Prostate gland (tissue), 2 donors: ENCODE measurements at regions not wholly inside any gene's neighbourhood (a gene's known extent, or its start where the extent isn't known, plus 50 kb on each side); places are given as distances from the start of the nearest gene placed in this dataset.

Experiments used
- POLR2A ChIP-seq: fragments of 450-650 bp; IDR thresholded peaks from one replicate; pipeline ENCODE4 v1.6.1; 2016; ENCODE audit warnings: antibody characterized with exemption, mild to moderate bottlenecking
- POLR2AphosphoS5 ChIP-seq: sonication (generic); formaldehyde crosslinking; IDR thresholded peaks from one replicate; pipeline ENCODE4 v1.6.1; 2017; ENCODE audit warnings: antibody characterized with exemption
- TF ChIP-seq, protein P1 (sequence below), 4 experiments: fragments of 200-600 bp in 2 of 4; fragments of 450-650 bp in 2 of 4; sonication (generic) in 2 of 4; IDR thresholded peaks; 1 replicate in 3 of 4; 2 replicates in 1 of 4; pipeline ENCODE4 v1.5.1; 2016 to 2019; ENCODE audit warnings: antibody characterized with exemption in 4 of 4, mild to moderate bottlenecking in 2 of 4, moderate library complexity in 2 of 4

DNA sequence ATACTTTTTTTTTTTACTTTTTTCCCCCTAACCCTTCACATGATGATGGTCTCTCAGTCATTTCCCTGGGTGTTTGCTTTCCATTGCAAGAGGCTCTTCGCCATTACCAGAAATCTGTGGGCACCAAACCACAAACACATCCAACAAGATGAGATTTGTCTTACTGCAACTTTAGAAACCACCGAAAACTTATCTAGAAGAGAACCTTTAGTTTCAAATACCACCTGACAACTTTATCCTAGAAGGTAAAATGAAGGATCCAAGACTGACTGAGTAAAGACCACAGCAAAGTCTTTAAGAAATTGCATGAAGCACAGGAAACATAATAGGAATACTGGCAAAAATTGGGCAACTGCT, 363.3 kb upstream of the MBL2 start:
- TF ChIP-seq, protein P1, sequence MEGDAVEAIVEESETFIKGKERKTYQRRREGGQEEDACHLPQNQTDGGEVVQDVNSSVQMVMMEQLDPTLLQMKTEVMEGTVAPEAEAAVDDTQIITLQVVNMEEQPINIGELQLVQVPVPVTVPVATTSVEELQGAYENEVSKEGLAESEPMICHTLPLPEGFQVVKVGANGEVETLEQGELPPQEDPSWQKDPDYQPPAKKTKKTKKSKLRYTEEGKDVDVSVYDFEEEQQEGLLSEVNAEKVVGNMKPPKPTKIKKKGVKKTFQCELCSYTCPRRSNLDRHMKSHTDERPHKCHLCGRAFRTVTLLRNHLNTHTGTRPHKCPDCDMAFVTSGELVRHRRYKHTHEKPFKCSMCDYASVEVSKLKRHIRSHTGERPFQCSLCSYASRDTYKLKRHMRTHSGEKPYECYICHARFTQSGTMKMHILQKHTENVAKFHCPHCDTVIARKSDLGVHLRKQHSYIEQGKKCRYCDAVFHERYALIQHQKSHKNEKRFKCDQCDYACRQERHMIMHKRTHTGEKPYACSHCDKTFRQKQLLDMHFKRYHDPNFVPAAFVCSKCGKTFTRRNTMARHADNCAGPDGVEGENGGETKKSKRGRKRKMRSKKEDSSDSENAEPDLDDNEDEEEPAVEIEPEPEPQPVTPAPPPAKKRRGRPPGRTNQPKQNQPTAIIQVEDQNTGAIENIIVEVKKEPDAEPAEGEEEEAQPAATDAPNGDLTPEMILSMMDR (IDR thresholded peaks at IDR 0.05): no peak
- TF ChIP-seq POLR2A (no peak), POLR2AphosphoS5 (no peak)
